H1 (cell line): ENCODE measurements at regions not wholly inside any gene's neighbourhood (a gene's known extent, or its start where the extent isn't known, plus 50 kb on each side); places are given as distances from the start of the nearest gene placed in this dataset.

ENCODE experiments used
- CTCF ChIP-seq, 3 experiments: IDR thresholded peaks; 1 replicate in 2 of 3; 2 replicates in 1 of 3; pipeline versions ENCODE4 v1.5.1 to v1.6.1; 2011; ENCODE audit warnings: low read length in 3 of 3, mild to moderate bottlenecking in 3 of 3, inconsistent platforms in 2 of 3, low read depth in 1 of 3, moderate library complexity in 1 of 3; ENCODE audit not compliant: insufficient read depth in 1 of 3; ENCODE audit errors: control extremely low read depth in 1 of 3
- HDAC2 ChIP-seq, 2 experiments: fragments of 300-600 bp in 1 of 2; sonication (generic) in 1 of 2; IDR thresholded peaks; 2 replicates each; pipeline ENCODE4 v1.6.1; 2011 to 2012; ENCODE audit warnings: low read depth in 2 of 2, low read length in 2 of 2, mild to moderate bottlenecking in 2 of 2, moderate library complexity in 2 of 2, borderline replicate concordance in 1 of 2, inconsistent platforms in 1 of 2
- POLR2A ChIP-seq, 2 experiments: IDR thresholded peaks; 1 replicate in 1 of 2; 2 replicates in 1 of 2; pipeline ENCODE4 v1.6.1; 2011; ENCODE audit warnings: low read depth in 2 of 2, low read length in 2 of 2, mild to moderate bottlenecking in 2 of 2; ENCODE audit errors: control extremely low read depth in 1 of 2
- POLR2AphosphoS5 ChIP-seq: IDR thresholded peaks from 2 replicates; pipeline ENCODE4 v1.6.1; 2011; ENCODE audit warnings: low read depth, low read length
- RNF2 ChIP-seq: fragments of 200-900, 300-1000 bp; sonication (generic); IDR thresholded peaks from 2 replicates; pipeline ENCODE4 v1.7.1; 2016; ENCODE audit warnings: borderline replicate concordance, low read depth, mild to moderate bottlenecking, antibody characterized with exemption, low read length; ENCODE audit not compliant: poor library complexity, severe bottlenecking; ENCODE audit errors: missing control alignments
- TAF7 ChIP-seq: optimal IDR thresholded peaks from 2 replicates; pipeline ENCODE3; 2011; ENCODE audit warnings: low read depth, mild to moderate bottlenecking, inconsistent platforms, low read length, moderate library complexity, borderline replicate concordance

DNA sequence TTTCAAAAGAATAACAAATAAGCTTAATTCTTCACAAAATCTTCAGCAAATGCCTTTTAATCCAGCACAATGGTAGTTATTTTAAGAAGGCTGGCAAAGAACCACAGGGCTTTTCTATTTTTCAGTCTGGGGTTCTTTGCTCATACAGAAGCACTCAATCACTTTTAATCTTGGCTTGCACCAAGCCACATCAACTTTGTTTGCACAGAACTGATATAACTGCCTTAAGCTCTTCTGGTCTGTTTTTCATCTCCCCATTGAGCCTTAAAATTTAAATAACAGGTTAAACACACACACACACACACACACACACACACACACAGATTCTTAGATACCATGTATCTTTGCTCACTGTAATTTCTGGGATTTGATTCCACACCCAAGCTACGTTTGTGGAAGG, 377.0 kb downstream of the GATA3 start:
- TF ChIP-seq POLR2A (IDR thresholded peaks at IDR 0.05; ENCODE audit: control extremely low read depth in 1 of 2, low read depth in 2 of 2, low read length in 2 of 2) (no peak), CTCF (IDR thresholded peaks at IDR 0.05; ENCODE audit: control extremely low read depth in 1 of 3, insufficient read depth in 1 of 3, low read depth in 1 of 3, low read length in 3 of 3) (no peak), HDAC2 (IDR thresholded peaks at IDR 0.05; ENCODE audit: borderline replicate concordance in 1 of 2, low read depth in 2 of 2, low read length in 2 of 2) (no peak), TAF7 (no peak), RNF2 (no peak), POLR2AphosphoS5 (no peak)
